Urinary bladder (tissue), 3 donors: ENCODE measurements at regions not wholly inside any gene's neighbourhood (a gene's known extent, or its start where the extent isn't known, plus 50 kb on each side); places are given as distances from the start of the nearest gene placed in this dataset.
"Not testable (repeated sequence)": the region's sequence is repeated elsewhere in the genome, so short reads cannot be mapped to it uniquely, and the experiment has no call there.

Experiments
- DNase-seq: peaks from one replicate; pipeline ENCODE4 v3.0.0-alpha.2; 2015; ENCODE audit errors: extremely low spot score
- H3K27ac ChIP-seq: one replicate; pipeline ENCODE4 v1.5.1; 2013; ENCODE audit warnings: low read depth, mild to moderate bottlenecking, moderate library complexity
- H3K36me3 ChIP-seq: one replicate; pipeline ENCODE4 v1.6.1; 2013; ENCODE audit warnings: mild to moderate bottlenecking, moderate library complexity; ENCODE audit not compliant: insufficient read depth
- H3K4me1 ChIP-seq: one replicate; pipeline ENCODE4 v1.6.1; 2013; ENCODE audit warnings: mild to moderate bottlenecking, moderate library complexity; ENCODE audit not compliant: insufficient read depth
- H3K4me3 ChIP-seq: one replicate; pipeline ENCODE4 v1.5.1; 2013; ENCODE audit warnings: low read depth, low read length
- WGBS: extraction: QIAGEN DNeasy Blood & Tissue Kit; methylation state at CpG from one replicate; pipeline ENCODE4 v1.1.7; 2013; 5-methylcytosine and 5-hydroxymethylcytosine counted together
- donor health status: healthy with polysubstance abuse.
- donor health status: healthy.

GRCh38 chr16:87027056-87027616 lies 290.1 kb downstream of the C16orf95 start:
- WGBS, result 86% methylated on average over 16 of the region's 16 CpGs
- no peak for DNase-seq
- Histone ChIP-seq H3K4me3 (no peak overlapping the region), H3K36me3 (no peaks in the 10 kb centered on the region), H3K27ac (no peak overlapping the region), H3K4me1 (no peaks in the 10 kb centered on the region)

- 89% methylated on average over 14 of the region's 14 CpGs for WGBS
- no peaks in the 10 kb centered on the region for H3K4me1 ChIP-seq
- no peak for DNase-seq
Observed at GRCh38 chr16:87028481-87029320, 288.5 kb downstream of the C16orf95 start.

GRCh38 chr16:87032554-87032953 lies 284.6 kb downstream of the C16orf95 start:
- DNase-seq, result no peak
- Histone ChIP-seq H3K36me3 (no peaks in the 10 kb centered on the region), H3K4me3 (no peak overlapping the region), H3K27ac (no peak overlapping the region), H3K4me1 (no peaks in the 10 kb centered on the region)
- 77% methylated on average over 8 of the region's 8 CpGs for WGBS

More at GRCh38 chr16:87028481-87029320, 288.5 kb downstream of the C16orf95 start:
- H3K4me3 ChIP-seq, result no peak overlapping the region
- no peaks in the 10 kb centered on the region for H3K36me3 ChIP-seq
- no peak overlapping the region for H3K27ac ChIP-seq

- H3K27ac ChIP-seq, result no peak overlapping the region
Observed at GRCh38 chr16:87033021-87033471, 284.1 kb downstream of the C16orf95 start.

GRCh38 chr16:87033541-87034300 lies 283.5 kb downstream of the C16orf95 start:
- DNase-seq, result peak; percentile 47
- H3K4me1 ChIP-seq, result no peaks in the 10 kb centered on the region
- 36% methylated on average over 18 of the region's 18 CpGs for WGBS
- H3K27ac ChIP-seq, result no peak overlapping the region
- no peaks in the 10 kb centered on the region for H3K36me3 ChIP-seq
- no peak overlapping the region for H3K4me3 ChIP-seq

More at GRCh38 chr16:87033021-87033471, 284.1 kb downstream of the C16orf95 start:
- Histone ChIP-seq H3K4me1 (no peaks in the 10 kb centered on the region), H3K36me3 (no peaks in the 10 kb centered on the region), H3K4me3 (no peak overlapping the region)
- 51% methylated on average over 15 of the region's 15 CpGs for WGBS
- DNase-seq, result no peak

- DNase-seq, result no peak
- Histone ChIP-seq H3K36me3 (no peaks in the 10 kb centered on the region), H3K4me3 (no peak overlapping the region), H3K4me1 (no peaks in the 10 kb centered on the region), H3K27ac (no peak overlapping the region)
- WGBS, result 40% methylated on average over 4 of the region's 4 CpGs
Observed at GRCh38 chr16:87034317-87034716, 282.9 kb downstream of the C16orf95 start.

- H3K4me1 ChIP-seq, result no peaks in the 10 kb centered on the region
- no peak overlapping the region for H3K27ac ChIP-seq
- H3K4me3 ChIP-seq, result no peak overlapping the region
- WGBS, result 90% methylated on average over 7 of the region's 7 CpGs
- no peaks in the 10 kb centered on the region for H3K36me3 ChIP-seq
- DNase-seq, result no peak
Observed at GRCh38 chr16:87035053-87035452, 282.1 kb downstream of the C16orf95 start.

- 87% methylated on average over 7 of the region's 7 CpGs for WGBS
- H3K4me3 ChIP-seq, result no peak overlapping the region
- DNase-seq, result no peak
- H3K27ac ChIP-seq, result no peak overlapping the region
- H3K4me1 ChIP-seq, result no peaks in the 10 kb centered on the region
- H3K36me3 ChIP-seq, result no peaks in the 10 kb centered on the region
Observed at GRCh38 chr16:87037012-87037411, 280.2 kb downstream of the C16orf95 start.

GRCh38 chr16:87038528-87038927 lies 278.7 kb downstream of the C16orf95 start:
- DNase-seq, H3K4me1 ChIP-seq, H3K36me3 ChIP-seq, H3K4me3 ChIP-seq, H3K27ac ChIP-seq: not testable (repeated sequence)
- WGBS, result 86% methylated on average over 3 of the region's 3 CpGs

- Histone ChIP-seq H3K4me1 (no peaks in the 10 kb centered on the region), H3K27ac (no peak overlapping the region), H3K4me3 (no peak overlapping the region), H3K36me3 (no peaks in the 10 kb centered on the region)
- 74% methylated on average over 15 of the region's 15 CpGs for WGBS
- no peak for DNase-seq
Observed at GRCh38 chr16:87040169-87041117, 276.7 kb downstream of the C16orf95 start.

GRCh38 chr16:87041286-87041685 lies 275.9 kb downstream of the C16orf95 start:
- Histone ChIP-seq H3K4me1 (no peaks in the 10 kb centered on the region), H3K36me3 (no peaks in the 10 kb centered on the region), H3K4me3 (no peak overlapping the region), H3K27ac (no peak overlapping the region)
- no peak for DNase-seq
- 80% methylated on average over 16 of the region's 16 CpGs for WGBS

GRCh38 chr16:87042551-87043230 lies 274.5 kb downstream of the C16orf95 start:
- DNase-seq, result no peak
- 68% methylated on average over 20 of the region's 20 CpGs for WGBS
- H3K36me3 ChIP-seq, result no peaks in the 10 kb centered on the region
- H3K27ac ChIP-seq, result no peak overlapping the region
- no peaks in the 10 kb centered on the region for H3K4me1 ChIP-seq
- no peak overlapping the region for H3K4me3 ChIP-seq
